Stimulated activated effector memory CD8-positive, alpha-beta T cell treated with anti-CD3 and anti-CD28 coated beads, Interleukin-12 subunit alpha, Interleukin-12 subunit beta, amount 100 ng/mL, for 72 hours (primary cell): ENCODE measurements at regions not wholly inside any gene's neighbourhood (a gene's known extent, or its start where the extent isn't known, plus 50 kb on each side); places are given as distances from the start of the nearest gene placed in this dataset.

Experiments
- ATAC-seq: fragments of 150-1000 bp; cut with Tn5 transposase; 2 replicates; pipeline ENCODE4 v1.10.0; 2021
- DNase-seq, 2 donors: peaks; one replicate each; pipeline ENCODE4 v3.0.0; 2021 to 2022; ENCODE audit warnings: low spot score in 2 of 2
- H3K27ac Mint-ChIP-seq: one replicate; pipeline ENCODE4 v1.8.0; 2022; ENCODE audit warnings: mild to moderate bottlenecking, mixed read lengths
- H3K36me3 Mint-ChIP-seq: one replicate; pipeline ENCODE4 v1.8.0; 2022; ENCODE audit warnings: mild to moderate bottlenecking, mixed read lengths
- H3K4me1 Mint-ChIP-seq: one replicate; pipeline ENCODE4 v1.8.0; 2022; ENCODE audit warnings: mixed read lengths
- H3K4me3 Mint-ChIP-seq: one replicate; pipeline ENCODE4 v1.8.0; 2022; ENCODE audit warnings: mild to moderate bottlenecking, mixed read lengths
- H3K9me3 Mint-ChIP-seq: one replicate; pipeline ENCODE4 v1.8.0; 2022; ENCODE audit warnings: mixed read lengths

- DNase-seq (no peak), ATAC-seq (no peak)
- no peaks in the 10 kb centered on the region for H3K36me3 Mint-ChIP-seq
- H3K27ac Mint-ChIP-seq = no peak overlapping the region
- H3K4me1 Mint-ChIP-seq = no peaks in the 10 kb centered on the region
- H3K9me3 Mint-ChIP-seq = no peaks in the 10 kb centered on the region
- no peak overlapping the region for H3K4me3 Mint-ChIP-seq
These were observed 77.2 kb upstream of the TMTC4 start for GRCh38 chr13:100751826-100752225.

GRCh38 chr13:100746953-100747683 lies 72.5 kb upstream of the TMTC4 start:
- Mint-ChIP-seq H3K9me3 (peaks cover 2% of the 10 kb centered on the region), H3K36me3 (no peaks in the 10 kb centered on the region), H3K4me1 (no peaks in the 10 kb centered on the region), H3K4me3 (no peak overlapping the region), H3K27ac (no peak overlapping the region)
- ATAC-seq = no peak
- DNase-seq = no peak

- Mint-ChIP-seq H3K4me3 (no peak overlapping the region), H3K27ac (no peak overlapping the region), H3K4me1 (no peaks in the 10 kb centered on the region), H3K9me3 (no peaks in the 10 kb centered on the region), H3K36me3 (no peaks in the 10 kb centered on the region)
- no peak for DNase-seq
- no peak for ATAC-seq
These were observed 63.7 kb upstream of the TMTC4 start for GRCh38 chr13:100738176-100738855.

GRCh38 chr13:100735494-100735893 lies 60.9 kb upstream of the TMTC4 start:
- Mint-ChIP-seq H3K9me3 (no peaks in the 10 kb centered on the region), H3K4me1 (no peaks in the 10 kb centered on the region), H3K4me3 (no peak overlapping the region), H3K27ac (no peak overlapping the region), H3K36me3 (no peaks in the 10 kb centered on the region)
- no peak for ATAC-seq
- DNase-seq = no peak

- ATAC-seq = no peak
These were observed 59.7 kb upstream of the TMTC4 start for GRCh38 chr13:100734194-100734720.

GRCh38 chr13:100733261-100733660 lies 58.7 kb upstream of the TMTC4 start:
- Mint-ChIP-seq H3K4me1 (no peaks in the 10 kb centered on the region), H3K4me3 (no peak overlapping the region), H3K36me3 (no peaks in the 10 kb centered on the region), H3K27ac (no peak overlapping the region), H3K9me3 (no peaks in the 10 kb centered on the region)
- ATAC-seq (no peak), DNase-seq (no peak)

More at GRCh38 chr13:100734194-100734720, 59.7 kb upstream of the TMTC4 start:
- Mint-ChIP-seq H3K27ac (no peak overlapping the region), H3K36me3 (no peaks in the 10 kb centered on the region), H3K4me3 (no peak overlapping the region), H3K4me1 (no peaks in the 10 kb centered on the region), H3K9me3 (no peaks in the 10 kb centered on the region)
- DNase-seq = no peak

- Mint-ChIP-seq H3K36me3 (no peaks in the 10 kb centered on the region), H3K4me1 (no peaks in the 10 kb centered on the region), H3K27ac (no peak overlapping the region), H3K9me3 (no peaks in the 10 kb centered on the region), H3K4me3 (no peak overlapping the region)
- ATAC-seq (no peak), DNase-seq (no peak)
These were observed 53.6 kb upstream of the TMTC4 start for GRCh38 chr13:100728201-100728600.

GRCh38 chr13:100725472-100725871 lies 50.9 kb upstream of the TMTC4 start:
- H3K36me3 Mint-ChIP-seq = no peaks in the 10 kb centered on the region
- DNase-seq = no peak
- H3K27ac Mint-ChIP-seq = no peak overlapping the region
- no peak overlapping the region for H3K4me3 Mint-ChIP-seq
- peaks cover 11% of the 10 kb centered on the region for H3K4me1 Mint-ChIP-seq
- ATAC-seq = peak; percentile 40
- no peaks in the 10 kb centered on the region for H3K9me3 Mint-ChIP-seq

GRCh38 chr13:100724568-100724967 lies 50.0 kb upstream of the TMTC4 start:
- Mint-ChIP-seq H3K36me3 (no peaks in the 10 kb centered on the region), H3K4me1 (peaks cover 11% of the 10 kb centered on the region), H3K27ac (no peak overlapping the region), H3K4me3 (no peak overlapping the region), H3K9me3 (peaks cover 3% of the 10 kb centered on the region)
- ATAC-seq (no peak), DNase-seq (no peak)
